ENCODE measurements at regions not wholly inside any gene's neighbourhood (a gene's known extent, or its start where the extent isn't known, plus 50 kb on each side); places are given as distances from the start of the nearest gene placed in this dataset.
"Not testable (repeated sequence)": the region's sequence is repeated elsewhere in the genome, so short reads cannot be mapped to it uniquely, and the experiment has no call there.

- DNase-seq = no peak
Observed at GRCh38 chr17:37859451-37859850, 64.8 kb upstream of the TBC1D3K start.

DNA sequence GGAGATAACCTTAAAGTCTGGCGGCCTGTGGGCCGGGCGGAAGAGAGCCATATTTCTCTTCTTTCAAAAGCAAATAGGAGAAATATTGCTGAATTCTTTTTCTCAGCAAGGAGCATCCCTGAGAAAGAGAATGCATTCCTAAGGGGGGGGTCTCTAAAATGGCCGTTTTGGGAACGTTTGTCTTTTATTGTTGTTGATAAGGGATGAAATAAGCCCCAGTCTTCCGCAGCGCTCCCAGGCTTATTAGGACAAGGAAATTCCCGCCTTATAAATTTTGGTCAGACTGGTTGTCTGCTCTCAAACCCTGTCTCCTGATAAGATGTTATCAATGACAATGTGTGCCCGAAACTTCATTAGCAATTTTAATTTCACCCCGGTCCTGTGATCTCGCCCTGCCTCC is 65.8 kb upstream of the TBC1D3K start:
- not testable (repeated sequence) for DNase-seq

GRCh38 chr17:37856245-37856644 is 68.0 kb upstream of the TBC1D3K start:
- DNase-seq = no peak

- no peak for DNase-seq
Observed at GRCh38 chr17:37849617-37849972, 74.6 kb upstream of the TBC1D3K start.

GRCh38 chr17:37848690-37849616 is 75.3 kb upstream of the TBC1D3K start:
- DNase-seq = no peak

DNA sequence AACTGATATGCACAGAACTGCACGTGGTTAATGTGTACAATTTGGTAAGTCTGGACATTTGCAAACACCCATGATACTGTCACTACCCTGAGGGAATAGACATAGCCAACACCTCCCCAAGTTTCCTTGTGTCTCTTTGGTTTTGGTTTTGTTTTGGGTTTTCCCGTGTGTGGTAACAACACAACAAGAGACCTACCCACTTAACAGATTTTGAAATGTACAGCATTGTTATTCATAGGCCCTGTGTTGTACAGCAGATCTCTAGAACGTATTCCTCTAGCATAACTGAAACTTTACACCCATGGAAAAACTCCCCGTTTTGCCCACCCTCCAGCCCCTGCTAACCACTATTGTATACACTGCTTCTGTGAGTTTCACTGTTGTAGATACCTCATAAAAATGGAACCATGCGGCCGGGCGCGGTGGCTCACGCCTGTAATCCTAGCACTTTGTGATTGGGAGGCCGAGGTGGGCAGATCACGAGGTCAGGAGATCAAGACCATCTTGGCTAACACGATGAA is 76.3 kb upstream of the TBC1D3K start:
- DNase-seq = no peak

GRCh38 chr17:37847102-37847501 is 77.1 kb upstream of the TBC1D3K start:
- no peak for DNase-seq

GRCh38 chr17:37844977-37845293 is 79.3 kb upstream of the TBC1D3K start:
- DNase-seq = no peak

- DNase-seq = peak; percentile 58
Observed at GRCh38 chr17:37844158-37844976, 79.8 kb upstream of the TBC1D3K start.

DNA sequence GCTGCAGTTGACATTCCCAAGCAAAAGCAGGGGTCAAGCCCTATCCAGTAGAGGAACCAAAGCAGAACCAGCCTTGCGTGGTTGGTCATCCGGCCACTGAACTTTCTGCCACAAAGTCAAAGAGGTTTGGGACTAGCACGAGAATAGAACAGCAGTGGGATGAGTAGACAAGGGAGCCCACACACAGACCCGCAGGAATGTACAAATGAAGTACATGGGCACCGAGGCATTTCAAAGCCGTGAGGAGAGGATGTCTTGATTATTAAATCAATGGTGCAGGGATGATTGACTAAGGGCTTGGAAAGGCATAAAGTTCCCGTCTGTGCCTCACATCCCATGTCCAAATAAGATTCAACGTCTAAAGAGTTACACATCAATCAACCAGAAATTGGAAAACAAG is 81.8 kb upstream of the TBC1D3K start:
- no peak for DNase-seq

GRCh38 chr17:37841232-37841631 is 83.0 kb upstream of the TBC1D3K start:
- DNase-seq = no peak

- DNase-seq = no peak
Observed at GRCh38 chr17:37840576-37840975, 83.6 kb upstream of the TBC1D3K start.

- DNase-seq = no peak
Observed at GRCh38 chr17:37839196-37839978, 84.8 kb upstream of the TBC1D3K start.

- no peak for DNase-seq
Observed at GRCh38 chr17:37838276-37838675, 85.9 kb upstream of the TBC1D3K start.

DNA sequence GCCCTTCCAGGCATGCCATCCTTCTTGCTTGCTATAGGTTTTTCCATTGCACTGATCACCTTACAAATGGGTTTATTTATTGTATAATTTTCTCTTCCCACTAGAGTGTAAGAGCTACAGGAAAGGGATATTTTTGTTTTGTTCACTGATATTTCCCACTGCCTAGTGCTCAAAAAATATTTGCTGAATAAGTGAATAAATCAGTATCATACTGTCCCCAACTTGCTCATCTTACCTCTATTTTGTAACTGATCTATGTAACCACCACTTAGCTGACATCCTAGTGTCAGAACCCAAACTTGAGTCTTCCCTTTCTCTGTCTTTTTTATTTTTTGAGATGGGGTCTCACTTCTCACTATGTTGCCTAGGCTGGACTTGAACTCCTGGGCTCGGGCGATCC is 87.6 kb upstream of the TBC1D3K start:
- DNase-seq = no peak

DNA sequence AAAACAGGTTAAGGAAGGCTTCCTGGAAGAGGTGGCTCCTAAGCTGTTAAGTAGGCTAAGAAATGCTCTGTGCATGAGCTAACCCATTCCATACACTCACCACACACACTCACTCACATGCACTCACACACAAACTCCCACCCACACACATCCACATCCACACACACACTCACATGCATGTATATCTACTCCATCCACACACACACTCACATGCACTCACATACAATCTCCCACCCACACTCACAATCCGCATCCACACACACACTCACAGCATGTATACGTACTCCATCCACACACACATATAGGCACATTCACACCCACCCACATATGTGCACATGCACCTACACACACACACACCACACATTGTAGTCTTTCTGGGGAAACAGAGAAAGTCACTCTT is 89.3 kb upstream of the HNF1B start:
- no peak for DNase-seq

- no peak for DNase-seq
Observed at GRCh38 chr17:37833237-37833859, 88.5 kb upstream of the HNF1B start.

DNA sequence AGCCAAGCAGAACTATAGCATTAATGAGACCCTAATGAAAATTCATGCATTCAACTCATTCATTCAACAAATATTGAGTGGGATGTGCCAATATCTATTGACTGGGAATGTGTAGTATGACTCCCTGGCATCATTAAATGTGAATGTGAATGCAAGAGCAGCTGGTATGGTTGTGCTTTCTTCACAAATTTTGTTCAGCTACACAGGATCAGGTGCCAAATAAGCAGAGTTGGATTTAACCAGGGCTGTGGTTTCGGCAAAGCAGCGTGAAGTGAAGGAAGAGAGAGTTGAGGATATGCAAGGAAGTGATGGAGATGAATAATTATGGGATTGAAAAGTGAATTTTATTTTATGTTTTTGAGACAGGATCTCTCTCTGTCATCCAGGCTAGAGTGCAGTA is 87.1 kb upstream of the HNF1B start:
- DNase-seq = no peak

- no peak for DNase-seq
Observed at GRCh38 chr17:37831492-37831891, 86.6 kb upstream of the HNF1B start.

DNA sequence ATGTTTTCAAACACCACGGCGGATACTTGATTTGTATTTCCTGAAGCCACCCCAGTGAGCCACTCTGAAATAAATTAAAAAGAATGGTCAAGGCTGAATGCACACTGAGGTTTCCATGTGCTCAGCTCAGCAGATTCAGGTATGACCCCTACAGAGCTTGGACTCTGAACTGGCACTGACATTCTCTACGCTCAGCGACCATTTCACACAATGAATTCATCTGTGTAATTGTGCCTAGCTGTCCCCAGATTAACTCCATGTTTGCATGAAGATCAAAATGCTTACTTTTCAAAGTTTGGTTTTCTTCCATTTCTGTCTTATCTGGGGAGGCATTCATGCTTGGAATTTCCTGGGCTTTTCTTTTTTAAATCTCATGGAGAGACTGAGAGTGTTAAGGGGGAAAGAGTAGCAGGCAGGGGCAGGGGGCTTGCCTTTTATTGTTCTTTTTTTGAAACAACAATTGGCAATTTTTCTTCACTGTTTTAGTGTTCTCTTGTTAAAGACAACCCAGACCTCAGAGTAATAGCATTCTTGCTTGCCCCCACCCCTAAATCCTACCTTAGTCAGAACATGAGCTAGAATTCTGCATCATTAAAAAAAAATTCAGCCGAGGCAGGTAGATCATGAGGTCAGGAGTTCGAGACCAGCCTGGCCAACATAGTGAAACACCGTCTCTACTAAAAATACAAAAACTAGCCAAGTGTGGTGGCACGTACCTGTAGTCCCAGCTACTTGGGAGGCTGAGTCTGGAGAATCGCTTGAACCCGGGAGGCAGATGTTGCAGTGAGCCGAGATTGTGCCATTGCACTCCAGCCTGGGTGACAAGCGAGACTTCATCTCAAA is 85.5 kb upstream of the HNF1B start:
- DNase-seq = peak; percentile 55

DNA sequence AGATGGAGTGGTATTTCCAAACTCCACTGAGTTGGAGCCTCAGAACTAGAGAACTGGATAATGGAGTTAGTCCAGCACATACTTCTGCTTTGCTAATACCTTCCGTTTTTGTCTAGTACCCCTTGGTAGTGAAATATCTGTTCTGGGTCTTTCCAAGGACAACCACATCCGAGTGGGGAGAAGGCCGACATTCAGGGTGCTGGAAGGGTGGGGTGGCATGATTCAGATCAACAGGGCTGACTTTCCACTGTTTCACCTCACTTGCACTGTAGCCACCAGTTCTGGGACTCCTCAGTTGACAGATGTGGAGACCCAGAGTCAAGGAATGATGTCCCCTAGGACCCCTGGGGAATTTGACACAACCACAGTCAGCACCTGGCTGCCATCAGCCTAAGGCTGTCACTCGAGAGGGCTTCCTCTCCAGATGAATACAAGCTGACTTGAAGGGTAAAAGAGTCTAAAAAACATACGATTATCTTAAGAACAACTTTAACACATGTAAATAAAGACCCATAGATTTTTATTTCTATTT is 84.8 kb upstream of the HNF1B start:
- no peak for DNase-seq
